22Rv1 (cell line): ENCODE measurements at regions not wholly inside any gene's neighbourhood (a gene's known extent, or its start where the extent isn't known, plus 50 kb on each side); places are given as distances from the start of the nearest gene placed in this dataset.

Source experiments
- CTCF ChIP-seq: fragments of 450-650 bp; IDR thresholded peaks from 2 replicates; pipeline ENCODE4 v1.5.1; 2017; ENCODE audit warnings: mild to moderate bottlenecking
- ZFX ChIP-seq: fragments of 450-650 bp; IDR thresholded peaks from 2 replicates; pipeline ENCODE4 v1.6.1; 2017; ENCODE audit warnings: antibody characterized with exemption, borderline replicate concordance

- TF ChIP-seq CTCF (no peak), ZFX (no peak)
Observed at GRCh38 chr11:44424841-44425240, 114.9 kb upstream of the ALX4 start.
